ENCODE measurements at regions not wholly inside any gene's neighbourhood (a gene's known extent, or its start where the extent isn't known, plus 50 kb on each side); places are given as distances from the start of the nearest gene placed in this dataset.
"Not testable (repeated sequence)": the region's sequence is repeated elsewhere in the genome, so short reads cannot be mapped to it uniquely, and the experiment has no call there.

DNA sequence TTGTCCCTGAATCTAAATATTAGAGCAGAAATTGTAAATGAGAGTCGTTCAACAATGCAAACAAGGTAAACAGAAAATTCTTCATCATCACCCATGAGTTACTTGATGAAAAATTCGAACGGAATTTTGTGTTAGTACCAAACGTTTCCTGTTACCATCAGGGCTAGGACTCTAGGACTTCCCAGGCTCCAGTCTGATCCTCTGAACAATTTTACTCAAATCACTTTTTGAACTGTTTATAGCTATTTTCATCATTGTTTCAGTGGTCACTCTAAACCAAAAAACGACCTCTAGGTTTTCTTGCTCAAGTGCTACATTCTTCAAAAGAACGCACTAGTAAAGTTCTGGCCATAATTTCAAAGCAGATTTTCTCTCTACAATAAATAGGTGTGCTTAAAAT is 273.3 kb downstream of the MREG start:
- DNase-seq: no peak

- DNase-seq: no peak
Observed at GRCh38 chr2:215738351-215738750, 275.0 kb downstream of the MREG start.

GRCh38 chr2:215737477-215737876 is 275.9 kb downstream of the MREG start:
- DNase-seq: no peak

DNA sequence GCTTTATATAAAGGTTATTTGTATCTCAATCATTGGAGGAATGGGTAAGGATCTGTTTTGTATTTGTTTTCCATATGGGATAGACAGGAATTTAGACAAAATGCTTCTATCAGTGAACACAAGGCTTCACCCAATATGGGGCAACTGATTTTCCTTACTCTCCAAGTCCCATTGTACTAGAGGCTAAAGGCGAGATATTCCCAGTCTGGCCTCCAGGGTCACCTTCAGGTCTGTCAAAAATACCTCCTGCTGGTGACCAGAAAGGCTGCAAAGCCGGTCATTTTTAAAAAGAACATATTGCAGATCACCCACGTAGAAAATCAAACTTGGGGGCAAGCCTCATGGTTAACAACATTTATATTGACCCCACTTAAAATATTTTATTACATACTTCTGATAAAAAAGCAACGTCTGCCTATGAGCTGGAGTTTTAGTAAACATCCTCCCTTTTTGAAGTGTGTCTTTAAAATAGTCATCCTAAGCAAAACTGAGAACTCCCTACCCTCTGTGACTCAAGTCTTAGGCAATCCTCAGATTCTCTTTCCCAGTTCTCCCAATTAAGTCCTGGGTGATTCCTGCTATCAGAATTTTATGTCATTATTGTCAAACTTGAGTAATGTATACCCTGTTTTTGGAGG is 276.6 kb downstream of the MREG start:
- no peak for DNase-seq

- DNase-seq: no peak
Observed at GRCh38 chr2:215731108-215731658, 282.2 kb downstream of the MREG start.

DNA sequence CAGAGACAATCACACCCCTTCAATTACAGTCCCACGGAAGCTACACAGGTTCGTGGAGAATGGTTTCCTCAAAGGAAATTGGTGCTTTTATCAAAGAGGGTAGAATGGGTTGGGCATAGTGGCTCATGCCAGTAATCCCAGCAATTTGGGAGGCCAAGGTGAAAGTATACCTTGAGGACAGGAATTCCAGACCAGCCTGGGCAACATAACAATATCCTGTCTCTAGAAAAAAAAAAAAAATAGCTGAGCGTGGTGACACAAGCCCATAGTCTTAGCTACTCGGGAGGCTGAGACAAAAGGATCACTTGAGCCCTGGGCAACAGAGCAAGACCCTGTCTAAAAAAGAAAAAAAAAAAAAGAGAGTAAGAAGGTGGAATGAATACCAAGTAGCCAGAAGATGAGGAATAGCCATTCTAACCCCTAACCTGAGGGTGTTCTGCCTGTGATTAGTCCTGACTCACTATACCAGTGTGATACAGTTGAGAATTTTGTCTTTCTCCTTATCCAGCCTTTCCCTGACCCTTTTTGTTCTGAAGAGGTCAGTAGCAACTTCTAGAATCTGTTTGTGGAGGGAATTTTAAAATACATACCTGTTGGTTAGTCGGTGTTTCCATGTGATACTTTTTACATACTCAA is 283.2 kb downstream of the MREG start:
- DNase-seq: no peak

GRCh38 chr2:215728504-215729065 is 284.8 kb downstream of the MREG start:
- peak in 1 of 2 donors; percentile 12 for DNase-seq

DNA sequence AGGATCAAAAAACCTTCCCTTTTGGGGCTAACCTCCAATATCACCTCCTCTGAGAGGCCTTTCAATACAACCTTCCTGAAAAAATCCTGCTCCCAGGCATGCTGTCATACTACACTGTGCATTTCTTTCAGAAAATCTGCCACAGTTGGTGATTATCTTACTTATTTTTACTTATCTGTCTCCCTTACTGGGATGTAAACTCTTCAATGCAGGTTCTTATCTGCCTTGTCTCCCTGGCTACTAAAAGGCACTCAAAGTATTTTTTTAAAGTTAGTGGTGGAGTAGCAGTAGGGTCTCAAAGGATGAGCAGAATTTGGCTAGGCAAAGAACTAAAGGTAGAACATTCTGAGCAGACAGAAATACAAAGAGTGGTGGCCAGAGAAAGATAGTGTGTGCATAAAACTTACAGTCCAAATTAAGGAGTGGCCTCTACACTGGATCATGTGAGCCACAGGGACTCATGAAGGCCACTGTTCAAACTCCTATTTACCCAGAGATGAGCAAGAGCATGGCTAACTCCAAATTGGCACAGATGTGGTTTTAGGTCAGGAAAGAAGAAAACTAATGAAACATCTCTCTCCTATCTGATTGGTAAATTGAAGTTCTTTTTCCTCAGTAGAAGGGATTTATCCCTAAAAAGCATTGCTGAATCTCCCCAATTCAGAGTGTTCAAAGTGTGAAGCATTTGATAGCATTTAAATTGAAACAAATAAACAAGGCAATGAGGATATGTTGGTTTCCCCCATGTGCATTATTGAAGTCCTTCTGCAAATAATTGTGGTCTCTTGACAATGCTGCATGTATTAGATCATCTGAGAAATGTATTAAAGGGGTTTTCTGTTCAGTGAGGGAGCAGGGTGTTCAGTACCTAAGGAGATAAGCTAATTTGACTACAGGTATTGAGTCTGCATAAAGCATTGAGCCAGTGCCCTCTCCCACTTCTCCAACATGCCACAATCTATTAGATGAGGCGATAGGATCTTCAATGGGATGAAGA is 285.5 kb downstream of the MREG start:
- DNase-seq: no peak

DNA sequence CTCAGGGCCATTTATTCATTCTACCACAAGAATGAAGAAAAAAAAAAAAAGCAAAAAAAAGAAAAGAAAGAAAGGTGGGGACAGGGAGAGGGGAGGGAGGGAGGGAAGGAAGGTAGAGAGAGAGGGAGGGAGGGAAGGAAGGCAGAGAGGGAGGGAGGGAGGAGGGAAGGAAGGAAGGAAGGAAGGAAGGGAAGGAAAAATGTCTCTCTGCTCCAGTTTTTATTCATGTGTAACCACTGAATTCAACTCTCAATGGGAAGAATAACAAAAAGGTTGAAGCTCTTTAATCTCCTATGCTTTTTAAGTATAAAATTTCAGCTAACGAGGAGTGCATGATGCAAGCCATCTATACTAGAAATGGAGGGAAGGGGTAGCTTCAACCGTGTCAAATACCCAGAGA is 287.3 kb downstream of the MREG start:
- no peak for DNase-seq

GRCh38 chr2:215724146-215724545 is 288.3 kb upstream of the FN1 start:
- no peak for DNase-seq

DNA sequence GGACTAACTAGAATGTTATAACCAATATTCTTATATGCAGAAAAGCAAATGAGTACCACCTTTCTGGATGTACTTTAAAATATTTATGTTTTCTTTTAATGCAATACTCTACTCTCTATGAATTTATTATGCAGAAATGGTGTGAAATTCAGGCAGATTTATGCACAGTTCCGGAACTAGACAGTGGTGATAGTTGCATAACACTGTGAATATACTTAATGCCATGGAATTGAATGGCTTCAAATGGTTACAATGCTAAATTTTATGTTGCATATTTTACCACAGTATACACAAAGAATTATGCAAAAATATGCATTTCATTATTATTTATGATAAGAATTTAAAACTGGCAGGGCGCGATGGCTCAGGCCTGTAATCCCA is 287.8 kb upstream of the FN1 start:
- no peak for DNase-seq

GRCh38 chr2:215722986-215723630 is 287.2 kb upstream of the FN1 start:
- DNase-seq: no peak

- DNase-seq: no peak
Observed at GRCh38 chr2:215722125-215722524, 286.3 kb upstream of the FN1 start.

DNA sequence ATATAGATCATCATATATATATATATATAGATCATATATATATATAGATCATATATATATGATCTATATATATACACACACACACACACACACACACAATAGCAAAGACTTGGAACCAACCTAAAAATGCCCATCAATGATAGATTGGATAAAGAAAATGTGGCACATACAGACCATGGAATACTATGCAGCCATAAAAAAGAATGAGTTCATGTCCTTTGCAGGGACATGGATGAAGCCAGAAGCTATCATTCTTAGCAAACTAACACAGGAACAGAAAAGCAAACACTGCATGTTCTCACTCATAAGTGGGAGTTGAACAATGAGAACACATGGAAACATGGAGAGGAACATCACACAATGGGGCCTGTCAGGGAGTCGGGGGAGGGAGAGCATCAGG is 285.6 kb upstream of the FN1 start:
- not testable (repeated sequence) for DNase-seq

- no peak for DNase-seq
Observed at GRCh38 chr2:215718890-215719289, 283.0 kb upstream of the FN1 start.

DNA sequence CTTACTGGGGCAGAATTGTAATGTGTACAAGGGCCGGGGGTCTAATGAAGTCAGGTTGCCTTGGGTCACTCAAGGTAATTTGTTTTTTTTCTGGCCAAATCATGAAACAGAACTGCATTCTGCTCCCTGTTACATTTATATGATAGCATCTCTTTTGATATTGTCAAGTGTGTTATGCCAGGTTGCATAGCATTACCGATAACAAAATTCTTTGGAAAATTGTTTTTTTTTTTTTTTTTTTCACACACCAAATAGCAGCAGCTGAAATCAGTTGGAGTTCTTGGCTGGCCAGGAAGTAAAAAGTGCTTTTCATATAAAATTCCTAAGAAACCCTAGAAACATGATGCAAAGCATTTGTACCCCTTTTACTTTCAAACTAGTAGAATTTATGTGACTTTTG is 282.6 kb upstream of the FN1 start:
- no peak for DNase-seq

DNA sequence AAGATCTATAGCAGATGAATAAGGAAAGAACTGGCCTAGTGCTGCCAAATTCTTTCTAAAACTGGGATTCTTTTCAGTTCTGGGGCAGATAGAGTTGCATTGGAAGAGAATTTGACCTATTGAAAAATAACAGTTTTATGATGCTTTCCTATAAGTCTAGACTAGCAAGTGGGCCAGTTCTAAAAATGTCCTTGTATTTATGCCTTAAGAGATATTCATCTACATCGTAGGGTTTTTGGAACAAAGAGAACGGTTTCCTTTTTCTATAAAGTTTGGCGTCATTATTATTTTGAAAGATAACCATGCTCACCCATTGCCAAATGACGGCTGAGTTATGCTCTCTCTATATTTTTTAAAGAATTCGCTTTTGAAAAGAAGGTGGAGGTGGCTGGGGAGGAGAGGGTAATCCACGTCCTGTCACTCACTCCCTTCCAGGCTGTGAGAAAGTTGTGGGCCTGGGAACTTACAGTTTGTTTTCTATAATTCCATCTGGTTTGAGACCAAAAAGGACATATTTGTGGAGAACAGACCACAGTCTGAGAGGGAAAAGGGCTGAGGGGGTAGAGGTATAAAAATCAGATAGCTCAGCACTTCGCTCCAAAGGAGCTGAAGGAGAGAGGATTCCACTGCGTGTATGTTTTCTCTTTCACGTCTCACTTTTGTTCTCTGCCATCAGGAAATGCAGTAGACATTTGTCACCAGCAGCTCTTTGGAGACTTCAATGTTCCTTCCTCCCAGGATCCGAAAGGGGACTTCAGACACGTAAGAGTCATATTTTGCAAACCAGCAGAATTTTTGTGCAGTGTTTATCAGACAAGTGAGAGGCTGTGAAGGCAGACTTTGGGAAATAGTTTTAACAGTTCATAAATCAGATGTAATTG is 281.9 kb upstream of the FN1 start:
- no peak for DNase-seq

DNA sequence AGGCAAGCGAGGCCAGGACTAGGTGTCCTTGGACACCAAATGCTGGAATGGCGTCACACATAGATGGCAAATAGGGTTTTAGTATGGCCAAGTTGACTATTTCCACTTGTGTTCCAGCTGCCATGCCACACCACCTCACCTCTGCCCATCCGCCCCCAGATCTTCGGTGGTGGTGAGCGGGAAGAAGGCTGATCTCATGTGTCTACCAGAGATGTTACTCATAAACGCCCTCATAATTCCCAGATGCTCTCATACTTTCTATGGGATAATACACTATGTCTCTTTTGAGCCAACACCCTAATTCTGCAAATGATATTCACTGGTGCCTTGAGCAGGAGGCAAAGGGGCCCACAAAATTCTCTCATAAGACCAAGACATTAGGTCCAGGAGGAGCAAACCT is 281.1 kb upstream of the FN1 start:
- DNase-seq: no peak

DNA sequence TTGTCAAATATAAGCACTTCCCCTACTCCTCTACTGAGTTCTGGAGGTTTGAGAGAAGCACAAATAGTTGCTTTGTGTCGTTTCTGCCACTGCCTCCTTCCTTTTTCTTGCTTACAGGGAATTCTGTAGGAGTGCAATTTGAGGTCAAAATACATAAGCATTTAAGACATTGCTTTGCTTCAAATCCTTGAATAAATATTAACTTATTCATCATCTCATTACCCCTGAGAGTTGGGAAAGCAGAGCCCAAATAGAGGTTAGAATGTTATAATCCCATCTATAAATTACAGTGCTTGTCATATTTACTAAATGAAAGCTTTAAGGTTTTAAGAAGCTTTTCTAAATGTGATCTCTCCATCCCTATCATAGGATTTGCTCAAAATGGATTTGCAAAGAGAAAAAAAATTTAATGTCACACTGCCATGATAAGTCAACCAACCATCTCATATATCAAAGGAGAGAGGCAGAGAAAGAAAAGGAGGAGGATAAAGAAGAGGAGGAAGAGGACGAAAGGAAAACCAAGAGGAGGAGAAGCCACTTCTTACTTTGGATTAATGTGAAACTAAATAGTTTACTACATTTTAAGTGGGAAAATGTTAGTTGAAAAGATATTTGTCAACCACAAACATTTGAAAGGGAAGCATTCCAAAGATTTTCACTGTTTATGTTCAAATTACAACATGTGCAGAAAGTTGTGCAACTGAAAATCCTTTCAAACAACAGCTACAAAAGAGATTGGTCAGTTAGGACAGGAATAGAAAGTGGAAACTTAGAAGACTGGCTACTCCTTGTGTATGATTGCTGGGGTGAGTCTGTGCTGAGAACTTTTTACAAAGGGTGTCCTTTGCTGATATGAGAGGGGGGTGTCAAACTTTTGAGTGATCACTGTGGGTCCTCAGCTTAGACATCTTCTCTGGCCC is 277.3 kb upstream of the FN1 start:
- no peak for DNase-seq

DNA sequence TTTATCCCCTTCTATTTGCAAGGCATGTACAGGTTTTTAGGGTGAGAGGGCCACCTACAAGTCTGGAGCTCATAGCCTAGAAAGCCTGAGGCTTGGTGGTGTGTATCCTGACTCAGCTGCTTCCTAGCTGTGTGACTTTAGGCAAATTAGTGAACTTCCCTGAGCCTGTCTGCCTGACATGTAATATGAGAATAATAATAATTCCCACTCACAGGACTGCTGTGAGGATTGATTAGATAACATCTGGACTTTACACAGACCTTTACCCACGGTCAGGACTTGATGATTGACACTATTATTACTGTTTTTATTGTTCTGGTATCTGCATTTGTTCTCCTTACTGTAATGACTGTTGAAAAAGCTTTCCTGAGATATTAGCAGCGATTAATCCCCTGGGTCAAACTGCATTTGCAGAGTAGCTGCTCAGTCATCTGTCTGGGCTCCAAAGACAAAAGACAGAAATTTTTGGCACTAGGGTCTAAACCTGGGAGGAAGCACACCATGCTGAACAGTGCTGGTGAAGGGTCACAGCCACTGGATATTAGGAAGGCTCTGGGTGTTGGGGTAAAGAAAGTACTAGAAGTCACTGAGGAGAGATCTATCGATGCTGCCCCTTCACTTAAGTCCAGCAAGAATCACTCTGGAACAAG is 276.5 kb upstream of the FN1 start:
- DNase-seq: no peak

Measured in bone marrow (tissue), 2 donors.